ENCODE measurements at regions not wholly inside any gene's neighbourhood (a gene's known extent, or its start where the extent isn't known, plus 50 kb on each side); places are given as distances from the start of the nearest gene placed in this dataset.

DNA sequence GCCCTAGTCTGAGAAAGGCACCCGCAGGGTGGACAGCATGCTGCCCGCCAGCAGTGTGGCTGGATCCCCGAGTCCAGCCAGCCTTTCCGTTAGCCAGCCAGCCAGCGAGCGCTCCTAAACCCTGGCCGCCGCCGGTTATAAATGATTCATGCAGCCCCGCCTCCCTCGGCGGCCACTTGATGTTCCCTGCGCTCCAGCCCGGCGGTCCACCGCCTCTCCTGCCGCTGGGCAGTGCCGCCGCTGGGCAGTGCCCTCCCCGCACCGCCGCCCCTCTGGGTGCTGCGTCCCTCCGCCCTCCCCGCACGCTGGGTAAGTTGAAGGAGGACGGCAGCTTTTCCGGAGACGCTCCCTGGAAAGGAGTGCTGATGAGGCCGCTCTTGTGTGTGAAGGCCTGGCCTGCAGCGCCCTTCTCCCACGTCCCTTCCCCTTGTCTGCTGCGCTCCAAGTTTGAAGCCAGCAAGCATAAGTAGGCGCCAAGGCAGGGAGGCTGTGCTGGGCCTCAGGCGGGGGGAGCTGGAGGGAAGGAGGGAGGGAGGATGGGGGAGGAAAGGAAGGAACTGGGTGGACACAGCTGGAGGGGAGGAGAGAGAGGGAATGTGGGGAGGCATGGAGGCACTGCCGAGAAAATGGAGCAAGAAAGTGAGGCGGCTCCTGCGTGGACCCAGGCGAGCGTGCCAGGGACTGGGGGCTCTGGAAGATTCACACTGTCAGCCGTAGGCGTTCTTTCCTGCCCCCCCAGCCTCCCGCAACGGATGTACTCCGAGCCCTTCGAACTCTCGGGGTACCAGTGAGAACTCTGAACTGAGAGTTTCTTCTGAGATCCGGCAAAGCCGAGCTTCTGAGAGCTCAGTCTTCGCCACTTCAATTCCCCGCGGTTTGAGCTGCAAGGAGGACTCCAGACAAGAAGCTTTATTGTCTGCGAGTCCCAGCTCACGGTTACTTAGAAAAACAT, 131.9 kb downstream of the GLI2 start:
- DNase-seq = no peak

GRCh38 chr2:120868366-120868765, 132.7 kb downstream of the GLI2 start:
- DNase-seq = no peak

GRCh38 chr2:120869036-120869729, 133.5 kb downstream of the GLI2 start:
- no peak for DNase-seq

DNA sequence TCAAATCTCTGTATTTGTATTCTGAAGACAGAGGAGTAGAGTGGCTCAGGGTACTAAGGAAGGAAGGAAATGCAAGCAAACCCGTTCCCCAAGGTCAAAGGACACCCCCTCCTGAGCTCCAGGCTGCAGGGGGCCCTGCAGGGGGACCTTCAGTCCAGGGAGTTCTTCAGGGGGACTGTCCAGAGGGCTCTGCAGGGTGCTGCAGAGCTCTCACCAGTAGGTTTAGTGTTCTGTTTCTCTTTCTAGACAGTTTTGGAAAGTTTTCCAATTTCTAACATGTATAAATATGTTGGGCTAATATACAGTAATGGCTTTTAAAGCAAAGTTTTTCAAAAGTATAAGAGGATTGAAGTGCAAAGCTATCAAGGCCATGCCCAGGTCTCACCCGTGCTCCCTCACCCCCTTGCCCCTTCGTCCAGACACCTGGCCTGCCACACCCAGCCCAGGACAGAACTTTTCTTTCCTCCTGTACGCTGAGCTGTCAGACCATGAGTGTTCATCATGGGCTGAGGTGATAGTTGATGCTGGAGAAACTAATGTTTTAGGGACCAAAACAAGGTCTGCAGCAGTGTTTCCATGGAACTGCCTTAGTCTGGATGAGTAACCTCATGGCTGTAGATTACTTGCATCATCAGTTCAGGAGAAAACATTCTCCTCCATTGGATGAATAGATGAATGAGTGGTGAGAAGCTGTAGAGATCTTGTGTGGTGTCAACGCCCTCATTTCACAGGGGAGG, 134.2 kb downstream of the GLI2 start:
- DNase-seq = no peak

- DNase-seq = no peak
These were observed 134.8 kb downstream of the GLI2 start for GRCh38 chr2:120870467-120870788.

DNA sequence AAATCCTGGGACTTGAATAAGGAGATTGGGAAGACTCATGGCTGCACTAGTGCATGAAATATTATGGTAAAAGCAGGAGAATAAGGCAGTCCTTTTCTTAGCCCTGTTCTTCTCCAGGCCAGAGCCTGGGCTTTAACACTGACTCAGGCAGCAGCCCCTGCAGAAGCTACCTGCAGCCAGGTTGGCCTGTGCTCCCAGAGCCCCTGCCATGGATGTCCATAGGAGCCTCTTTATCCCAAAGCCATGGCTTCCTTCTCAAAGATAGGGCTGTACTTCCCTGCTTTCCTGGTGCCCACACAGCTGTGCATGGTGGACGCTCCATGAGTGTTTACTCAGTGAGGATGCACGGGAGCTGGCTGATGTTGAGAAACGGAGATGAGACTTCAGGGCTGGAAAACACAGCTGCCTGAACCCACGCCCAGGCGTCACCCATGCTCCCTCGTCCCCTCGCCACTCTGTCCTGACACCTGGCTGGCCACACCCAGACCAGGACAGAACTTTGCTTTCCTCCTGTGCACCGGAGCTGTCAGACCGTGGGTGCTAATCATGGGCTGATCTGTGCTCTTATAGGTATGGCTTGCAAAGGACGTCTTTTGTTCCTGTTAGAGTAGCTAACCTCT, 135.5 kb downstream of the GLI2 start:
- DNase-seq = no peak

GRCh38 chr2:120871881-120872620, 136.4 kb downstream of the GLI2 start:
- DNase-seq = no peak

GRCh38 chr2:120873958-120874887, 138.6 kb downstream of the GLI2 start:
- no peak for DNase-seq

DNA sequence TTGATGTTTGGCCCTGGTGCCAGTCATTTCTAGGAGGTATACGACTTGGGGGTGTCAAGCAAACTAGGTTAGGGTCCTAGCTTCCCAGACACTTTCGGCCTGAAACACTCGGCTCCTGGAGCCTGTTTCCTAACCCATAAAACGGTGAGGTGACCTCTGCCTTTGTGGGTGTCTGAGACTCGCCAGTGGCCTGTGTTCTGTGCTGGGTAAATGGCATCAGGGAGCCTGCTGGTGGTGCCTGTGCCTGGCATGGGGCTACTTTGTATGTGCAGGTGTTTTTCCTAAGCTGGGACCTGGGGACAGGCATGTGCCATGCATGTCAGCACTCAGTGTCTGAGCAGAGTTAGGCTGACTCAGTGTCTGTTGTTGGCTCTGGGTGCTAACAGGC, 139.2 kb downstream of the GLI2 start:
- no peak for DNase-seq

DNA sequence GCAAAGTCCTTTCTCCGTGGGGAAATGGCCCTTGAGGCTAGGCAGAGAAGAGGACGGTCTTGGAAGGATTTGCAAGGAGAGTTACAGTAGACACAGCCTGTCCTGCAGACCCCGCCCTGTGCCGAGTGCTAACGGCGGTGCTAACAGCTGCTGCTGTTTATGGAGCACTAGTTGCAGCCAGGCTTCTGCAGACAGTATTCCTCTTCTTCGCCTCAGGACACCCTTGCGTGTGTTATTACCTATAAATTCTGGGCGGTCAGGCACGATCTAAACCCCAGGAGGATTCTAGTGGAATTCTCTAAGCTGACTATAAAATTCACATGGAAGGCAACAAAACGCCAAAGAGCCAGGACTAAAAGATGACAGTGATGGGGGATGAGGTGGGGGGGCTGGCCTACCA, 139.8 kb downstream of the GLI2 start:
- DNase-seq = no peak

DNA sequence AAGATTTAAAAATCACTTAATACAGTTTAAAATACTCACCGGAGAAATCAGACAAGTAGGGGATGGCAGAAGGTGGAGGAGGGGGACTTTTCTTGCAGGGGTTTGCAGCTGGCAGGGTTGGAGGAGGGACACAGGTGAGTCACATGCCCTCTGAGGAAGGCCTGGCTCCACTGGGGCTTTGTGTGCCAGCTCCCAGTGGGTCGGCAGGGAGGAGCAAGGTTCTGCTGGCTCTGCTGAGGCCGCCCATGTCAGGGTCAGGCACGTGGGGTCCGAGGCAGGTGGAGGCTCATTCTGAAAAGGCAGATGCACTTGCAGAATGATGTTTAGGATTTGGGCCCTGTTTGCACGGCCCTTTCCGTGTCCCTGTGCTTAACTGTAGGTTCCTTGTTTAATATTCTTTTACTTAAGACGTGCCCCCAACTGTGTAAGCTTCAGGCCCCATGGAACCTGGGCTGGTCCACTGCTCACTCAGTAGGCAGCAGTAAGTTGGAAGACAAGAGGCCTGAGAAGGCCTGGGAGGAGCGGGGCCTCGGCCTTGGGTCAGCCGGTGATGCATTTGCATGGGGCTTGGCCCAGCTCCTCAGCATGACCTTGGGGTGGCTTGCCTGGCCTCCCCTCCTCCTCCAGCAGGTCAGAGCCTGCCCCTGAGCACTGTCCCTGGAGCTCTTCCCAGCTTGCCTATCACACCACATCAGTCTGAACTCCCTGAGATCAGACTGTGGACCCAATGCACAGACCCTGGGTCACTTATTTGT, 141.0 kb downstream of the GLI2 start:
- no peak for DNase-seq

GRCh38 chr2:120877409-120877808, 141.7 kb downstream of the GLI2 start:
- DNase-seq = no peak

DNA sequence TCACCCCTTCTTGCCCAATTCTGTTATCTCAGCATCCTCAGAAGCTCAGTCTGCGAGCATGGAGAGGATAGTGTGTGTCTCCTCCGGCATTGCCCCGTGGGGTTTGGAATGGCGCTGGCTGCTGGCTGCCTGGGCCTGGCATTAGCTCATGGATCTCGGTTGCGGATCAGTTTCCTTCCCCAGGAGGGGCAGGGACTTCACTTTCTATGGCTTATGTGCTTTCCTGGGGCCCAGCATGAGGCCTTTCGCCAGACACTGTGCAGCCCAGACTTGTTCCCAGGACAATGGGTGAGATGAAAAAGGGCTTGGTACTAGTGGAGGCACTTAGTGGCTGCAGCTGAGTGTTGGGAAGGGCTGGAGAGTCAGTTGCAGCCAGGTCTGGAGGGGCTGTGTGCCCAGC, 143.3 kb downstream of the GLI2 start:
- DNase-seq = no peak

DNA sequence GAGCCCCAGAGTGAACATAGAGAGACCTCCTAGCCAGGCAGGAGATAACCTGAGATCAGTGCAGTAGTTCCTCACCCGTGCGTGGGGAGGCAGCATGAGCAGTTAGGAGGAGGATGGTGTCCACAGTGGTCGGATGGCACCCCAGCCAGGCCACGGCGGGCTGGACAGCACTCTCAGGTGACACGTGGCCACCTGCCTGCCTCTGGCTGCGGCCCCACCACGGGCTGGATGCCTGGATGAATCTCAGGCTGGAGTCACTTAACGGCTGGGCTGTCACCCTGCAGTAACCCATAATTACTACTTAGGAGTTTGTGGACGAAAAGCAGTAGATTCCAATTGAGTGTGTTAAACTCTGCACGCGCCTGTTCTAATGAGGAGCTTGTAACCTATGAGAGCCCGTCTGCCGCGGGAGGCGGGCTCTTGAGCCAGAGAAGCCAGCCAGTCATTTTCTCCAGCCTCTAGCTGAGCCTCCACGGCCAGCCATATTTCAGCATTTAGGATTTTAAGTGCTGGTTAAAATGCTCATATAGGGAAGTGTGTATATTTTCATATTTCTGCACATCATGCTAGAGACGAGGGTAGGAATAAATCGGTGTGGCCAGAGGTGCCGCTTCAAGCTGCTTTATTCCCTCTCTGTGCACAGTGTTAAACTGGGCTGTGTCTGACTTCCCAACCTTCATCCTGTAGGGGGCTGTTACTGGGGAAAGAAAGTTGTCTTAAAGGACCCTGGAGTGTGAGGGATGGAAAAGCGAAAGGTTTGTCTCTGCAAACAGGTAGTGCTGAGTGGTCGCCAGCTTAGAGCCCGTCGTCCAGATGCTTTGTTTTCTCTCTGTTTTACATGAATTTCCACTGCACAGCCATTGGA, 144.0 kb downstream of the GLI2 start:
- no peak for DNase-seq

DNA sequence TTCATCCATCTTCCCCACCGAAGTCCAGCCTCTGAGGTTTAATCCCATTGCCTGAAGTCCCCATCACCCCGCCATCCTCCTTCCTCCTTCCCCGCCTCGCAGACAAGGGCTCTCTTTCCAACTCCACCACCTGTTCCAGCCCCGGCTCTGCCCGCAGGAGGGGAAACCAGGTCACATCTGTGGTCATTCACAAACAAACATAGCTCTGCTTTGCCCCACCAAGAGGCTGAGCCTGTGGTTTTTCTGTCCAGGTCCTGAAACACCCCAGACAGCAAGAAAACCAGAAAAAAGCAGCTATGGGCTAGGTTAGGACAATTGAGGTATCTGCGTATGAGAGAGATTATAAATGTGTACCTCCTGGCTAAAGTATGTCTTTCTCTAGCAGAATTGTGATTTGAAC, 144.7 kb downstream of the GLI2 start:
- DNase-seq = no peak

- no peak for DNase-seq
These were observed 146.5 kb downstream of the GLI2 start for GRCh38 chr2:120881981-120882788.

- DNase-seq = no peak
These were observed 148.2 kb downstream of the GLI2 start for GRCh38 chr2:120883607-120884440.

All from activated CD4-positive, alpha-beta T cell treated with anti-CD3 and anti-CD28 coated beads, Interleukin-2, Interleukin-6, amounts not matched to agents 100 ng/mL and 50 ng/mL, durations not matched to agents 16 hours and 8 hours (primary cell).